Activated naive CD8-positive, alpha-beta T cell (primary cell): ENCODE measurements at regions not wholly inside any gene's neighbourhood (a gene's known extent, or its start where the extent isn't known, plus 50 kb on each side); places are given as distances from the start of the nearest gene placed in this dataset.
A peak's percentile ranks its signal among the peaks of the same experiment; 100 is the strongest.
"Not testable (repeated sequence)": the region's sequence is repeated elsewhere in the genome, so short reads cannot be mapped to it uniquely, and the experiment has no call there.

Source experiments
- H3K27ac Mint-ChIP-seq: one replicate; pipeline ENCODE4 v1.8.0; 2021; ENCODE audit warnings: mixed read lengths
- H3K27me3 Mint-ChIP-seq: one replicate; pipeline ENCODE4 v1.8.0; 2021; ENCODE audit warnings: mixed read lengths
- H3K36me3 Mint-ChIP-seq: one replicate; pipeline ENCODE4 v1.8.0; 2021; ENCODE audit warnings: mixed read lengths
- H3K4me1 Mint-ChIP-seq: one replicate; pipeline ENCODE4 v1.8.0; 2021; ENCODE audit warnings: low read depth, mixed read lengths
- H3K4me3 Mint-ChIP-seq: one replicate; pipeline ENCODE4 v1.8.0; 2021; ENCODE audit warnings: mild to moderate bottlenecking, mixed read lengths
- H3K9me3 Mint-ChIP-seq: one replicate; pipeline ENCODE4 v1.8.0; 2021; ENCODE audit warnings: low read depth, mixed read lengths

DNA sequence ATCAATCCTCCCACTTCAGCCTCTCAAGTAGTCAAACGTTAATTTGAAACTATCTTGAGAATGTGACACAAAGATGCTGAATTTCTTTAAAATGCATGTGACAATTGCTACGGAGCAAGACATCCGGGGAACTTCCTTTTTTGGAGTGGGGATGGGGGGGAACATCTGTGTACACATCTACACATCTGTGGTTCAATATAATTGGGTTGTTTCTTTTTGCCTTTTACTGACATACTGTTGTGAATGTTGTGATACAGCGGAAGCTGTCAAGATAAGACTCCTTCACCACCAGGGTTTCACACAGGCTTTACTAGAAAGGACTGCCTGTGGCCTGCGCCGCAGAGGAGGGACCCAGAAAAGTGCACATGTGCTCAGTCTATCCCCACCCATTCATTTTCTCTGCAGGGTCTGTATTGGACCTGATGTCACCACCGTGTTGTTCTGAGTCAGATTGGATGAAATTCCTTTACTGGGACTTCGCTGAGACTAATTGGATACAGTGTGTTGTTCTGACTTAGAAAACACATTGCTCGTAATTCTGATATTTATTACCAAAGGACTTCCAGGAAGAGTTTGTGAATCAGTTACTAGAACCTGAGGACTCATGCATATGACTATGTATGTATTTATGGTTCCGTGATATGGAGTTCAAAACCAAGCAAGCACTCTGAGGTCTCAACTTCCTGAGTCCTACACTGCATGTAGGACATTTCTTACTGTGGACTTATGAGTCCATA, 98.7 kb upstream of the SGK1 start:
- Mint-ChIP-seq H3K27me3 (no peaks in the 10 kb centered on the region), H3K27ac (no peak overlapping the region), H3K4me3 (no peak overlapping the region), H3K9me3 (no peaks in the 10 kb centered on the region), H3K4me1 (peaks cover 10% of the 10 kb centered on the region), H3K36me3 (peaks cover 5% of the 10 kb centered on the region)

DNA sequence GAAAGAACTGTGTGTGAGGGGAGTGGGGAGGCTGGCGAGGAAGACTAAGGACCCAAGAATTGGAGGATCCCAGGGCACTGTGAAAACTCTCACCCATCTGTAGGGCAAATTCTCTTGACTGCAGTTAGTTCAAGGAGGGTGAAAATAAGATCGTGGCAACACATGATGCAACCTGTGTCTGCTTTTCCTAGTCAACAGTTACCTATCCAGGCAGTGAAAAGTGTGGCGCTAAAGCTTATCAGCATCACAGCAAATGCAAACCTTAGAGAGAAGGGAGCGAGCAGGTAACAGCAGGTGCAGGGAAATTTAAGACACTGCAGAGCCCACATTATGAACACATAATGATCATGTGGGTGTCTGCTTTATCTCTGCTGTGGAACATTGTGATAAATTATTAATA, 97.7 kb upstream of the SGK1 start:
- Mint-ChIP-seq H3K9me3 (no peaks in the 10 kb centered on the region), H3K27ac (no peak overlapping the region), H3K27me3 (no peaks in the 10 kb centered on the region), H3K4me1 (peaks cover 10% of the 10 kb centered on the region), H3K36me3 (peaks cover 5% of the 10 kb centered on the region), H3K4me3 (no peak overlapping the region)

DNA sequence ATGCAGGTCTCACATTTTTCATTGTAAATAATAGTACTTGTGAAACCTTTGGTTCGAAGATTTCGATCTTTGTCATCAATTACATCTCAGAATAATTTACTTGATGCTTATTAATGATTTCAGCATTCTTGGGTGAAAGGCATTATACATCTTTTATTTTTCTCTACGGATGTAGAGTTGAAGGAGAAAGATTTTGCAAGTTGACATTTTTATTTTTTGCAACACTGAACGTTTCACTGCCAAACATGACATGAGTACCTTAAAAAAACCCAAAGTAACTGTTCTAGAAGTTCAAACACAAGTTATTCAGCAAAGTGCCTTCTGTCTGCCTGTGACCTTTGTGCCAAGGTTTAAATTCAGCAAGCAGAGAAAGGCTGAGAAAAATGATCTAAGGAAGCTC, 97.3 kb upstream of the SGK1 start:
- H3K9me3 Mint-ChIP-seq: no peaks in the 10 kb centered on the region
- H3K27ac Mint-ChIP-seq: no peak overlapping the region
- peaks cover 8% of the 10 kb centered on the region for H3K36me3 Mint-ChIP-seq
- no peaks in the 10 kb centered on the region for H3K27me3 Mint-ChIP-seq
- H3K4me1 Mint-ChIP-seq: peaks cover 10% of the 10 kb centered on the region
- no peak overlapping the region for H3K4me3 Mint-ChIP-seq

DNA sequence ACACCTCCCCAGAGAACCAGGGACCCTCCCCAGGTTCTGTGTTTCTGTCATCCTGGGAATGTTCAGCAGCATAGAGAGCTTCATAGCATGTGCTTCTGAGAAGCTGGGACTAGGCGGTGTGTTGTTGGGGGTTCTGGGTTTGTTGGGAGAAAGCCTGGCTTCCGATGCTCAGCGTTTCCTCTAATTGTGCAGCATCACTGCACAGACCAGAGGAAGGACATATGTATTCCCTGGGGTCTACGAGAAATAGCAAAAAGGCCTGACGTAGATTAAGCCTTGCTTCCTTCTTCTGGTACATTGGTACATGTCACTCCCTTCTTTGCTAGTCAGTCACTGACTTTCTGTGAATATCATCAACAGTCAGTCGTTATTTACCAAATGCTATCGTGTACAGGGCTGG, 96.9 kb upstream of the SGK1 start:
- Mint-ChIP-seq H3K4me3 (no peak overlapping the region), H3K4me1 (peaks cover 10% of the 10 kb centered on the region), H3K9me3 (no peaks in the 10 kb centered on the region), H3K27ac (no peak overlapping the region), H3K27me3 (no peaks in the 10 kb centered on the region), H3K36me3 (peaks cover 8% of the 10 kb centered on the region)

DNA sequence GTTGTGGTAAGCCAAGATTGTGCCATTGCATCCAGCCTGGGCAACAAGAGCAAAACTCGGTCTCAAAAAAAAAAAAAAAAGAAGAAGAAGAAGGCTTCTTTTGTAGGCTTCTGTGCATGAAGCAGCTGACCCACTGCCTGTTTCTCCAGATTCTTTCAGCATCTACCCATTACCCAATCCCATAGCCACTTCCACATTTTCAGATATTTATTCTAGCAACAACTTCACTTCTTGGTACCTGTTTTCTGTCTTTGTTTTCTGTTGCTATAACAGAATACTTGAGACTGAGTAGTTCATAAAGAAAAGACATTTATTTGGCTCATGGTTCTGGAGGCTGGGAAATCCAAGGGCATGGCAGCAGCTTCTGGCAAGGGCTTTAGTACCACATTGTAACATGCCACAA, 95.3 kb upstream of the SGK1 start:
- H3K4me3 Mint-ChIP-seq: no peak overlapping the region
- no peaks in the 10 kb centered on the region for H3K27me3 Mint-ChIP-seq
- peaks cover 10% of the 10 kb centered on the region for H3K4me1 Mint-ChIP-seq
- no peak overlapping the region for H3K27ac Mint-ChIP-seq
- H3K9me3 Mint-ChIP-seq: no peaks in the 10 kb centered on the region
- peaks cover 8% of the 10 kb centered on the region for H3K36me3 Mint-ChIP-seq

DNA sequence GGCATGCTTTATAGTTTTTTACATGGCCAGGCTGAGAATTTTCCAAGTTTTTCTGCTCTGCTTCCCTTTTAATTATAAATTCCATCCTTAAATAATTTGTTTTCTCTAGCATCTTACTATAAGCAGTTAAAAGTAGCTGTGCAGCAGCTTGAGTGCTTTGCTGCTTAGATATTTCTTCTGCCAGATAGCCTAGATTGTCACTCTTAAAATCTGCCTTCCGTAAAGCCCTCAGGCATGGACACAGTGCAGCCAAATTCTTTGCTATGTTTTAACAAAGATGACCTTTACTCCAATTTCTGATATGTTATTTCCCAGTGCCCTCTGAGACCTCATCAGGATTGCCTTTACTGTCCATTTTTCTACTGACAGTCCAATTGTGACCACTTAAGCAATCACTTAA, 92.6 kb upstream of the SGK1 start:
- Mint-ChIP-seq H3K27ac (no peak overlapping the region), H3K27me3 (no peaks in the 10 kb centered on the region), H3K9me3 (no peaks in the 10 kb centered on the region), H3K4me3 (no peak overlapping the region), H3K4me1 (peaks cover 3% of the 10 kb centered on the region), H3K36me3 (peaks cover 8% of the 10 kb centered on the region)

DNA sequence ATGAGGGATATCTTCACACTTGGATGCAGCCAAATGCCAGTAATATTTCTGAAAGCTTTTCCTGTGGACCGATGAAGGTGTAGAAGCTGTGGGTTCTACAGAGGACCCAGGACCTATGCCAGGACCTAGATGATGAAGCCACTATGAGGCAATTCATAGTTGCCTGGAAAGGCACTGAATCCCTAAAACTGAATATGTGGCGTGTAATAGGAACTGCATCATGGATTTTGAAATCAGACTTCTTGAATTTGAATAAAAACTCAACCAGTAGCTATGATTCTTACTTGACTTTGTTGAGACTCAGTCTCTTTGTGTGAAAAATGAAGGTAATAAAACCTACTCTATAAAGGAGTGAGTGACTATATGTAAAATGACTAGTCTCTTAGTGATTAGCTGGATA, 89.9 kb upstream of the SGK1 start:
- no peak overlapping the region for H3K4me3 Mint-ChIP-seq
- H3K27ac Mint-ChIP-seq: no peak overlapping the region
- no peaks in the 10 kb centered on the region for H3K9me3 Mint-ChIP-seq
- peaks cover 3% of the 10 kb centered on the region for H3K4me1 Mint-ChIP-seq
- peaks cover 3% of the 10 kb centered on the region for H3K36me3 Mint-ChIP-seq
- no peaks in the 10 kb centered on the region for H3K27me3 Mint-ChIP-seq

DNA sequence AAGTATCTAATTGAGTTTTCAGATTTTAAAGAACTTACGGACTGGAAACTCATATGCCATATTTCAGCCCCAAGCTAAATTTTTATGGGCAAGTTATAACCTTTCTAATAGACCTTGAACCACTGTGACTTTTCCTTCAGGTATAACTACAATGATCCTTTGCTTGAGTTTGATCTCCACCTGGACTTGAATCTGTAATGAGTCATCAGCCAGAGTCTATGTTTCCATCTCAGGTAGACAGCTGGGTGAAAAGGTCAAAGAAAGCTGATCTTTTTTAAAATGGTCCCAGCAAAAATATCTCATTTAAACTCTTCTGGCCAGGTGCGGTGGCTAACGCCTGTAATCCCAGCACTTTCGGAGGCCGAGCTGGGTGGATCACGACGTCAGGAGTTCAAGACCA, 88.4 kb upstream of the SGK1 start:
- peaks cover 3% of the 10 kb centered on the region for H3K36me3 Mint-ChIP-seq
- H3K27me3 Mint-ChIP-seq: no peaks in the 10 kb centered on the region
- no peak overlapping the region for H3K27ac Mint-ChIP-seq
- H3K9me3 Mint-ChIP-seq: no peaks in the 10 kb centered on the region
- H3K4me1 Mint-ChIP-seq: peaks cover 10% of the 10 kb centered on the region
- no peak overlapping the region for H3K4me3 Mint-ChIP-seq

DNA sequence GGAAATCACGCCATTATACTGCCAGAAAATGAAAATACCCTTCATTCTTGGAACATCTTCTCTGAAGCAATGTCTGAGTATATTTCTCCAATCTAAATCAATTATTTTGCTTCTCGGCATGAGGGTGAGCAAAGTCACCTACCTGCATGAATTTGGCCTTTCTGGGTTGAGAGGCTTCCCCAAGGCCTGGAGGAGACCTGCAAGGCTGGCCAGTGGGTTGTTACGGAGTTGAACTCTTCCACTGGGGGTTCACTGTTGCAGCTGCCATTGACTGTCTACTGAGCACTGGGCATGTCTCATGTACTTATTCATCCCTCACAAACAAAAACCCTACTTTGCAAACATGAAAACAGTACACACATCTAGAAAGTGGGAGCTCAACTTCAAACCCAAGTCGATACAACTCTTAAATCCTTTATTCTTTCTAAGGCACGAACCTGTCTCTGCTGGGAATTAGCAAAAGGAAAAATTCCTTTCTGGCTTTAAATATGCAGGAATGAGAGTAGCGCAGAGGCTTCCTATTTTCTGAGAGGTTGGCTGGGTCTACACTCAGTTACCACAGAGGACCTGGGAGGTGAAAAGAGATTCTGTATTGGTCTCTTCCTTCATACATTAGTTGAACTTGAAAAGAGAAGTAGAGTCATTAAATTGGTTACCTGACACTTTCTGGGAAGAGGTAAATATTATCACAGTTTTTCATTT, 87.6 kb upstream of the SGK1 start:
- no peaks in the 10 kb centered on the region for H3K9me3 Mint-ChIP-seq
- H3K4me3 Mint-ChIP-seq: no peak overlapping the region
- H3K27ac Mint-ChIP-seq: no peak overlapping the region
- H3K36me3 Mint-ChIP-seq: peaks cover 1% of the 10 kb centered on the region
- no peaks in the 10 kb centered on the region for H3K27me3 Mint-ChIP-seq
- H3K4me1 Mint-ChIP-seq: peaks cover 12% of the 10 kb centered on the region

DNA sequence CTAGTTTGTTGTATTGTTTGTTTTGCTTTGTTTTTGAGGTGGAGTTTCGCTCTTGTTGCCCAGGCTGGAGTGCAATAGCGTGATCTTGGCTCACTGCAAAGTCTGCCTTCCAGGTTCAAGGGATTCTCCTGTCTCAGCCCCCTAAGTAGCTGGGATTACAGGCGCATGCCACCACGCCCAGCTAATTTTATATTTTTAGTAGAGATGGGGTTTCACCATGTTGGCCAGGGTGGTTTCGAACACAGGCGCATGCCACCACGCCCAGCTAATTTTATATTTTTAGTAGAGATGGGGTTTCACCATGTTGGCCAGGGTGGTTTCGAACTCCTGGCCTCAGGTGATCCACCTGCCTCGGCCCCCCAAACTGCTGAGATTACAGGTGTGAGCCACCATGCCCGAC, 85.4 kb upstream of the SGK1 start:
- not testable (repeated sequence) for H3K27me3 Mint-ChIP-seq, H3K27ac Mint-ChIP-seq, H3K9me3 Mint-ChIP-seq, H3K4me3 Mint-ChIP-seq, H3K36me3 Mint-ChIP-seq
- H3K4me1 Mint-ChIP-seq: peaks cover 16% of the 10 kb centered on the region

DNA sequence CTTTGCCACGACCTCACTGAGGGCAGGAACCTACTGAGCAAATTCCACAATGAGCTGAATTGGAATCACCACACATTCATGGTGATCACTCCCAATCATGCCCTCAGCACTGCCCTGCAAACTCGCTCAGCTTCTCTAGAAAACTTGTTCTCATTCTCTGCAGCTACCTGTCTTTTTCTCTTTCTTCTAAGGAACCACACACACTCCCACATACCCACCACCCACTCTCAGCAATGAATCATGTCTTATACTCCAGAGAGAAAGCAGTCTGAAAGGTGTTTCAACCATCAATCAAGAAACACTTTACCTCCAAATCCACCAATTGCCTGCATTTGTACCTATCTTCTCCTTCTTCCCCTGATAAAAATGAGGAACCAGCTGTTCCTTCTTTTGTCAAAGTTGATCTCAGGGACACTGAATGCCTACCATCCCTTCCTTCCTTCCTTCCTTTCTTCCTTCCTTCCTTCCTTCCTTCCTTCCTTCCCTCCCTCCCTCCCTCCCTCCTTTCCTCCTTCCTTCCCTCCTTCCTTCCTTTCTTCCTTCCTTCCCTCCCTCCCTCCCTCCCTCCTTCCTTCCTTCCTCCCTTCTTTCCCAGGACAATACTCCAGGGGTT, 84.6 kb upstream of the SGK1 start:
- no peaks in the 10 kb centered on the region for H3K36me3 Mint-ChIP-seq
- H3K9me3 Mint-ChIP-seq: no peaks in the 10 kb centered on the region
- peaks cover 17% of the 10 kb centered on the region for H3K4me1 Mint-ChIP-seq
- H3K4me3 Mint-ChIP-seq: peak overlapping the region; percentile 12
- no peaks in the 10 kb centered on the region for H3K27me3 Mint-ChIP-seq
- H3K27ac Mint-ChIP-seq: no peak overlapping the region

DNA sequence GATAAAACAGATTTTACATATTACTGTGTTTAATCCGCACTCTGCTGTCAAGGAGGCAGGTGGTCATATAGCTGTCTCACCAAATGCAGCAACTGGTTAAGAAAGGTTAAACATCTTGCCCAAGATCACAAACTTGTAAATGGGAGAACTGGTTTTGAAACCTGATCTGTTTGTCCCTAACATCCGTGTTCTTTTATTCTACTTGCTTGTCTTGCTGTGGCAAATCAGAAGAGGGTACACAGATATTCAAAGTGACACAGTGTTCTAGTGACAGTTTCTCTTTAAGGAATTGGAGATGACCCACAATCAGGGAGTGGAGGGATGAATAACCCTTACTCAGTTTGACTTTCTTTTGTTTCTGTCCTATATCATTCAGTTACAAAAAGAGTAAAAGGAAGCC, 83.0 kb upstream of the SGK1 start:
- H3K4me3 Mint-ChIP-seq: no peak overlapping the region
- peaks cover 17% of the 10 kb centered on the region for H3K4me1 Mint-ChIP-seq
- H3K27ac Mint-ChIP-seq: no peak overlapping the region
- H3K27me3 Mint-ChIP-seq: no peaks in the 10 kb centered on the region
- no peaks in the 10 kb centered on the region for H3K36me3 Mint-ChIP-seq
- H3K9me3 Mint-ChIP-seq: no peaks in the 10 kb centered on the region

DNA sequence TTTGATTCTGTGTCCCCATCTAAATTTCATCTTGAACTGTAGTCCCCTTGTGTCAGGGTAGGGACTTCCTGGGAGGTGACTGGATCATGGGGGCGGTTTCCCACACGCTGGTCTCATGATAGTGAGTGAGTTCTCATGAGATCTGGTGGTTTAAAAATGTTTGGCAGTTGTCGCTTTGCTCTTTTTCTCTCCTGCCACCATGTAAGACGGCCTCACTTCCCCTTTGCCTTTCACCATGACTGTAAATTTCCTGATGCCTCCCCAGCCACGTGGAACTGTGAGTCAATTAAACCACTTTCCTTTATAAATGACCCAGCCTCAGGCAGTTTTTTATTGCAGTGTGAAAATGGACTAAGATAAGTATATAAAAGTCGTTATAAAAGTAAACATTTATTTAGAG, 80.5 kb upstream of the SGK1 start:
- Mint-ChIP-seq H3K27me3 (no peaks in the 10 kb centered on the region), H3K36me3 (no peaks in the 10 kb centered on the region), H3K9me3 (no peaks in the 10 kb centered on the region), H3K4me1 (peaks cover 25% of the 10 kb centered on the region), H3K4me3 (no peak overlapping the region), H3K27ac (peak overlapping the region; percentile 29)

DNA sequence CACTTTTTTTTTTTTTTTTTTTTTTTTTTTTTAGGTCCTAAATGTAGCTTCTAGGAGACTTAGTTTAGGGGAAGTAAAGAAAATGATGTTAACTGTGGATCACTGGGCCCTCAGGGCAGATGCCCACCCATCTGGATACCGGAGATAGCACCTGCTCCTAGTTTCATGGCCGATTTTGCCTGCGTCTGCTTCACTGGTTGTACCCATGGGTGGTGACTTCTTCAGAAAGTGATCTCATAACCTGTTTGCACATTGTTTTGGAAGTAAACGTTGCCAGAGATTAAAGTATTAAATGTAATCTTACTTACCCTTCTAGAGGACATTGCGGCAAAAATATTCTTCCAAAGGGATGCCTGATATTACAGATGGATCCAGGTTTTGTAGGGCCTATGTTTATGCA, 79.8 kb upstream of the SGK1 start:
- Mint-ChIP-seq H3K4me3 (no peak overlapping the region), H3K36me3 (no peaks in the 10 kb centered on the region), H3K4me1 (peaks cover 22% of the 10 kb centered on the region), H3K9me3 (no peaks in the 10 kb centered on the region), H3K27ac (no peak overlapping the region), H3K27me3 (no peaks in the 10 kb centered on the region)

DNA sequence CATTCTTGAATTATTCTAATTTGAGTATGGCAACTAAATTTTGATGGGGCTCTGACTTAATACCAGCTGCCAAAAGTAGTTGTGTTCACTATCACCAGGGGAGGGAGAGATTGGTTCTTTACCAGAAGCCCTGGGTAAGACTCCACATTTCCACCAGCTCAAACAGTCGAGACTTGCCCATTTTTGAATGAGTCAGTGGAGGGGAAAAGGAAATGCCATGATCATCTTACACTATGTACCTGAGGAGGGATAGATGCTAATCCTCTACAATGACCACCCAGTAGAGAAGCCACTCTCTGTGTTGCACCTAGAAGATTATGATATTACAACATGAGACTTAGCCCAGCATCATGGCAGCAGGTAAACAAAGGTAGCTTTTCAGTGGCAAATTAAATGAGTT, 77.0 kb upstream of the SGK1 start:
- no peak overlapping the region for H3K4me3 Mint-ChIP-seq
- H3K4me1 Mint-ChIP-seq: peaks cover 13% of the 10 kb centered on the region
- H3K27me3 Mint-ChIP-seq: no peaks in the 10 kb centered on the region
- H3K36me3 Mint-ChIP-seq: no peaks in the 10 kb centered on the region
- H3K27ac Mint-ChIP-seq: no peak overlapping the region
- H3K9me3 Mint-ChIP-seq: no peaks in the 10 kb centered on the region
